GM12878 (cell line): ENCODE measurements at regions not wholly inside any gene's neighbourhood (a gene's known extent, or its start where the extent isn't known, plus 50 kb on each side); places are given as distances from the start of the nearest gene placed in this dataset.
"Not testable (repeated sequence)": the region's sequence is repeated elsewhere in the genome, so short reads cannot be mapped to it uniquely, and the experiment has no call there.

ENCODE experiments used
- EZH2 ChIP-seq: IDR thresholded peaks from 2 replicates; pipeline ENCODE4 v1.6.1; 2012; ENCODE audit warnings: low read depth, mild to moderate bottlenecking, control low read depth, inconsistent platforms, low read length, borderline replicate concordance; ENCODE audit not compliant: control insufficient read depth
- FOXM1 ChIP-seq: IDR thresholded peaks from 2 replicates; pipeline ENCODE4 v1.6.1; 2012; ENCODE audit warnings: low read depth, mild to moderate bottlenecking, inconsistent platforms, low read length, moderate library complexity
- KAT2A ChIP-seq: conservative IDR thresholded peaks from 2 replicates; pipeline ENCODE4 v1.6.1; 2011; ENCODE audit warnings: low read depth, low read length; ENCODE audit not compliant: control insufficient read depth
- MAX ChIP-seq: IDR thresholded peaks from 2 replicates; pipeline ENCODE4 v1.6.1; 2012; ENCODE audit warnings: low read depth, low read length, improper control_type of control experiment
- POLR2A ChIP-seq: IDR thresholded peaks from 2 replicates; pipeline ENCODE4 v1.6.1; 2011; ENCODE audit warnings: low read depth, mild to moderate bottlenecking, low read length
- SRF ChIP-seq, 2 experiments: IDR thresholded peaks; 2 replicates each; pipeline ENCODE4 v1.6.1; 2011; ENCODE audit warnings: low read depth in 2 of 2, low read length in 2 of 2, mild to moderate bottlenecking in 1 of 2, moderate library complexity in 1 of 2

- TF ChIP-seq EZH2; POLR2A; MAX; FOXM1; SRF (IDR thresholded peaks at IDR 0.05; ENCODE audit: low read depth in 2 of 2, low read length in 2 of 2); KAT2A: not testable (repeated sequence)
Measured at GRCh38 chr16:21349336-21349735, 71.2 kb upstream of the CRYM start.
